Large intestine (tissue), 3 donors: ENCODE measurements at regions not wholly inside any gene's neighbourhood (a gene's known extent, or its start where the extent isn't known, plus 50 kb on each side); places are given as distances from the start of the nearest gene placed in this dataset.

Experiments used
- DNase-seq, 2 donors: peaks; one replicate each; pipeline versions ENCODE4 v3.0.0 to v3.0.0-alpha.2; 2013
- H3K27ac ChIP-seq: one replicate; pipeline ENCODE4 v1.5.1; 2013; ENCODE audit warnings: low read length
- H3K27me3 ChIP-seq: 2 replicates; pipeline ENCODE4 v1.6.1; 2013; ENCODE audit warnings: low read length; ENCODE audit not compliant: control insufficient read depth, insufficient read depth
- H3K36me3 ChIP-seq: 2 replicates; pipeline ENCODE4 v1.6.1; 2013; ENCODE audit warnings: low read length; ENCODE audit not compliant: control insufficient read depth, insufficient read depth
- H3K4me1 ChIP-seq: one replicate; pipeline ENCODE4 v1.6.1; 2013; ENCODE audit warnings: low read length; ENCODE audit not compliant: control insufficient read depth, insufficient read depth
- H3K4me3 ChIP-seq: one replicate; pipeline ENCODE4 v1.5.1; 2013; ENCODE audit warnings: low read length
- H3K9me3 ChIP-seq: one replicate; pipeline ENCODE4 v1.6.1; 2013; ENCODE audit warnings: mild to moderate bottlenecking, low read depth, low read length, moderate library complexity; ENCODE audit not compliant: control insufficient read depth
- WGBS: methylation state at CpG from one replicate; pipeline ENCODE4 v1.1.5; 2013; ENCODE audit warnings: low lambda C conversion rate; ENCODE audit not compliant: insufficient coverage; 5-methylcytosine and 5-hydroxymethylcytosine counted together

GRCh38 chr5:35516271-35516670 lies 101.4 kb upstream of the SPEF2 start:
- Histone ChIP-seq H3K36me3 (no peaks in the 10 kb centered on the region), H3K27ac (no peak overlapping the region), H3K4me1 (no peaks in the 10 kb centered on the region), H3K27me3 (no peaks in the 10 kb centered on the region), H3K9me3 (no peaks in the 10 kb centered on the region), H3K4me3 (no peak overlapping the region)
- DNase-seq, result no peak
- no CpG with 5 or more reads among the region's 1 CpG for WGBS

DNA sequence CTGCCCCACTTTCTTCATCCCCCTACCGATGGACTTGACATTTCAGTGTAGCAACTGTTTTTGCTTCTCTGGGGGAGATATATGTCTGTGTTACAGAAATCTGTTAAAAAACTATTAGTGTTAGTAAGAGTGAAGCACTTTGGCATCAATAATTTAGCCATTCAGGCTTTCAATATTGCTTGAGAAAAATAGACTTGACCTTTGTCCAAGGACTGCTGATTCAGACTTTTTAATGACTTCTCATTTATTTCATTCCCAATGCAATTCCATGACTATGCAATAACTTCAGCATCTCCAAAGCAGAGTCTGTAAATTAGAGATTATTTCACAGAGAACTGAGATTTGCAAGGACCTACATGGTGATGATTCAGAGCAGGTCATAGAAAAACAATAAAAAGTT lies 104.1 kb upstream of the SPEF2 start:
- Histone ChIP-seq H3K36me3 (no peaks in the 10 kb centered on the region), H3K4me1 (no peaks in the 10 kb centered on the region), H3K27me3 (no peaks in the 10 kb centered on the region), H3K4me3 (no peak overlapping the region), H3K27ac (no peak overlapping the region), H3K9me3 (no peaks in the 10 kb centered on the region)
- DNase-seq, result no peak
- WGBS, result no CpG with 5 or more reads among the region's 1 CpG

GRCh38 chr5:35502206-35502605 lies 115.5 kb upstream of the SPEF2 start:
- Histone ChIP-seq H3K9me3 (peaks cover 14% of the 10 kb centered on the region), H3K36me3 (no peaks in the 10 kb centered on the region), H3K27me3 (no peaks in the 10 kb centered on the region), H3K27ac (no peak overlapping the region), H3K4me1 (no peaks in the 10 kb centered on the region), H3K4me3 (no peak overlapping the region)
- no peak for DNase-seq
- 60% methylated on average over 2 of the region's 4 CpGs for WGBS

GRCh38 chr5:35488791-35489190 lies 128.9 kb upstream of the SPEF2 start:
- WGBS, result 80% methylated on average over 1 of the region's 3 CpGs
- H3K27me3 ChIP-seq, result no peaks in the 10 kb centered on the region
- no peak for DNase-seq
- H3K9me3 ChIP-seq, result no peaks in the 10 kb centered on the region
- H3K4me3 ChIP-seq, result no peak overlapping the region
- H3K36me3 ChIP-seq, result no peaks in the 10 kb centered on the region
- no peak overlapping the region for H3K27ac ChIP-seq
- peaks cover 10% of the 10 kb centered on the region for H3K4me1 ChIP-seq

DNA sequence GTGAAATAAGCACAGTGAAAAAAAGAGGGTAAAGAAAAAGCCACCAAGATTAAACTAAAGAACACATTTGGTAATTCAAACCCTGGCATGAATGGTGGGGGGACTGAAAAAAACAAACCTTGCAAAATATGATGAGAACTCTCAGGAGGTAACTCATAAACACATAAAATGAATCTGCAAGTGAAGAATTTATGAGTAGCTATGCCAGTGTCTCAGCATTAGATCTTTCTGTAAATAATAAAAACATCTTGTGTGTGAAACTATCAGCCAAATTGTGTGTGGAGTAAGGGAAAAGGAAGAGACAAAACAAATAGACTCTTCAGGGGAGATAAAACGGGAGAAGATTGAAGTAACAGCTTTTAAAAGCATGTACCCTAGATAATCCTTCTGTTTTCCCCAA lies 129.6 kb upstream of the SPEF2 start:
- Histone ChIP-seq H3K27ac (no peak overlapping the region), H3K9me3 (no peaks in the 10 kb centered on the region), H3K27me3 (no peaks in the 10 kb centered on the region), H3K36me3 (no peaks in the 10 kb centered on the region), H3K4me3 (no peak overlapping the region), H3K4me1 (peaks cover 13% of the 10 kb centered on the region)
- WGBS, result 44% methylated on average over 1 of the region's 1 CpG
- DNase-seq, result no peak

- WGBS, result 100% methylated on average over 2 of the region's 5 CpGs
- H3K4me3 ChIP-seq, result no peak overlapping the region
These were observed 130.2 kb upstream of the SPEF2 start for GRCh38 chr5:35487233-35488025.

GRCh38 chr5:35485487-35485886 lies 132.2 kb upstream of the SPEF2 start:
- no peaks in the 10 kb centered on the region for H3K27me3 ChIP-seq
- H3K9me3 ChIP-seq, result no peaks in the 10 kb centered on the region
- no peaks in the 10 kb centered on the region for H3K36me3 ChIP-seq
- H3K27ac ChIP-seq, result no peak overlapping the region
- DNase-seq, result no peak
- peaks cover 21% of the 10 kb centered on the region for H3K4me1 ChIP-seq
- no peak overlapping the region for H3K4me3 ChIP-seq

More at GRCh38 chr5:35487233-35488025, 130.2 kb upstream of the SPEF2 start:
- no peaks in the 10 kb centered on the region for H3K36me3 ChIP-seq
- no peaks in the 10 kb centered on the region for H3K27me3 ChIP-seq
- DNase-seq, result no peak
- peaks cover 18% of the 10 kb centered on the region for H3K4me1 ChIP-seq
- no peaks in the 10 kb centered on the region for H3K9me3 ChIP-seq
- no peak overlapping the region for H3K27ac ChIP-seq

DNA sequence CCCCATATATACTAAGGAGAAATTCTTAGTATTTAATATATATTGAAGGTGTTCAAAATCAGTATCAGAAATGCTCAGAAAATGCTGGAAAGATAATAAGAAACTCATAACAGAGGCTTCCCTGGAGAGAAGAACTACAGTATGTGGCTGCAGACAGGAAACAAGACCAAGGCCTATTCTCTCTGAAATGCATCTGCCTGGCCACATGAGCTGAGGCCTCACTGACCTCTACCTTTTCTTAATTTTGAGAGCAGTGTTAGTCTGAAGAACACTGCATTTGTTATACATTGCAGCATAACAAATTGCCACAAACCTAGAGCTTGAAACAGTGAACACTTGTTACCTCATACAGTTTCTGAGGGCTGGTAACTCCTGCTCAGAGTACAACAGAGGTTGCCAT lies 133.4 kb upstream of the SPEF2 start:
- H3K27me3 ChIP-seq, result no peaks in the 10 kb centered on the region
- DNase-seq, result peak in 1 of 2 donors; percentile 26
- no peaks in the 10 kb centered on the region for H3K9me3 ChIP-seq
- peak overlapping the region; percentile 54 for H3K27ac ChIP-seq
- no peaks in the 10 kb centered on the region for H3K36me3 ChIP-seq
- H3K4me3 ChIP-seq, result no peak overlapping the region
- peaks cover 21% of the 10 kb centered on the region for H3K4me1 ChIP-seq

- peaks cover 21% of the 10 kb centered on the region for H3K4me1 ChIP-seq
- H3K9me3 ChIP-seq, result no peaks in the 10 kb centered on the region
- no CpG with 5 or more reads among the region's 2 CpGs for WGBS
- H3K36me3 ChIP-seq, result no peaks in the 10 kb centered on the region
- peak; percentile 51 to 84 for DNase-seq
- no peak overlapping the region for H3K4me3 ChIP-seq
- H3K27ac ChIP-seq, result peak overlapping the region; percentile 54
- no peaks in the 10 kb centered on the region for H3K27me3 ChIP-seq
These were observed 133.9 kb upstream of the SPEF2 start for GRCh38 chr5:35483780-35484179.

DNA sequence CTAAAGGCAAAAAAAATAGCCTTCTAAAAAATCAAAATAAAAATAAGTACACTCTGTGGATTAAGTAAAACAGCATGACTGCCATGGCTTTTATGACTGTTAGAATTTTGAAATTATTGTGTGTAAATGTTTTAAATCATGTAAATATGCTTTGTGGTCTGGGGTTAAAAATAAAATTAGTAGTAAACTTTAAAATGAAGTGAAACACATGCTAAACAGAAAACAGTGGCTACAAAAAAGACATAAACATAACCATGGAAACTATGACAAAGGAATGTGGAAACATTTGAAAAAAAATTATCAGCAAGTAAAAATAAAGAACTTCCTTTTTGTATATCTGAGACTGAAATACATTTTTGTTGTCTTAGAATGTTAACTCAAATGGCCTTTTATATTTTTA lies 134.5 kb upstream of the SPEF2 start:
- peak in 1 of 2 donors; percentile 18 for DNase-seq
- Histone ChIP-seq H3K9me3 (no peaks in the 10 kb centered on the region), H3K36me3 (no peaks in the 10 kb centered on the region), H3K27me3 (no peaks in the 10 kb centered on the region), H3K27ac (peak overlapping the region; percentile 54), H3K4me1 (peaks cover 21% of the 10 kb centered on the region), H3K4me3 (no peak overlapping the region)

DNA sequence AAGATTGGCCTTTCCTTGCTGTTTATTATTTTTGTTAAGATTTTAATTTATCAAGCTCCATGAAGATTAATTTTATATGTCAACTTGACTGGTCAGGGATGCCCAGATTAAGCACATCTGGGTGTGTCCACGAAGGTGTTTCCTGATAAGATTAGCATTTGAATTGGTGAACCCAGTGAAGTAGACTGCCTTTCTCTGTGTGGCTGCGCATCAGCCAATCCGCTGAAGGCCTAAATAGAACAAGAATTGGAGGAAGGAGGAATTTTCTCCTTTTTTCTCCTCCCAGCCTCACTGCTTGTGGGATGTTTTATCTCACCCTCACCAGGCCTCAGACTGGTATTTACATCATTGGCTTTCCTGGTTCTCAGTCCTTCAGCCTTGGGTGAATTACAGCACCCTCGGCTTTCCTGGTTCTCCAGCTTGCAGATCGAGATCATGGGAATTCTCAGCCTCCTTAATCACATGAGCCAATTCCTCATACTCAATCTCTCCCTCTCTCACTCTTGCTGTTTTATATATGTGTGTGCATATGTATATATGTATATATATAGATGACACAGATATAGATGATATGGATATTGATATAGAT lies 135.4 kb upstream of the SPEF2 start:
- Histone ChIP-seq H3K9me3 (no peaks in the 10 kb centered on the region), H3K27ac (peak overlapping the region; percentile 54), H3K27me3 (no peaks in the 10 kb centered on the region), H3K4me3 (no peak overlapping the region), H3K36me3 (no peaks in the 10 kb centered on the region), H3K4me1 (peaks cover 21% of the 10 kb centered on the region)
- DNase-seq, result no peak
- WGBS, result 83% methylated on average over 1 of the region's 5 CpGs
